Stimulated activated naive CD4-positive, alpha-beta T cell treated with Interleukin-2 at 50 U/mL for 16 hours (primary cell): ENCODE measurements at regions not wholly inside any gene's neighbourhood (a gene's known extent, or its start where the extent isn't known, plus 50 kb on each side); places are given as distances from the start of the nearest gene placed in this dataset.

Experiments
- DNase-seq: peaks from one replicate; lab custom pipeline; 2025; lab: John Stamatoyannopoulos, UW

- DNase-seq, result no peak
Measured at GRCh38 chr6:98146656-98147055, 687.7 kb upstream of the POU3F2 start.

DNA sequence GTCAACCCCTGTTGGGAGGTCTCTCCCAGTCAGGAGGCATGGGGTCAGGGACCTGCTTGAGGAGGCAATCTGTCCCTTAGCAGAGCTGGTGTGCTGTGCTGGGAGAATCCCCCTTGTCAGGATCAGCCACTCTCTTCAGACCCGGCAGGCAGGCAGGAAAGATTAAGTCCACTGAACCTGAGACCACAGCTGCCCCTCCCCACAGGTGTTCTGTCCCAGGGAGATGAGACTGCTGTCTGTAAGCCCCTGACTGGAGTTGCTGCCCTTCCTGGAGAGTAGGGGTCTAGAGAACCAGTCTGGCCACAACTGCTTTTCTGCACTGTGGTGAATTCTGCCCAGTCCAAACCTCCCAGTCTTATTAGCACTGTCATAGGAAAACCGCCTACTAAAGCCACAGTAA lies 677.8 kb upstream of the POU3F2 start:
- DNase-seq, result no peak

GRCh38 chr6:98179606-98180005 lies 654.8 kb upstream of the POU3F2 start:
- no peak for DNase-seq

DNA sequence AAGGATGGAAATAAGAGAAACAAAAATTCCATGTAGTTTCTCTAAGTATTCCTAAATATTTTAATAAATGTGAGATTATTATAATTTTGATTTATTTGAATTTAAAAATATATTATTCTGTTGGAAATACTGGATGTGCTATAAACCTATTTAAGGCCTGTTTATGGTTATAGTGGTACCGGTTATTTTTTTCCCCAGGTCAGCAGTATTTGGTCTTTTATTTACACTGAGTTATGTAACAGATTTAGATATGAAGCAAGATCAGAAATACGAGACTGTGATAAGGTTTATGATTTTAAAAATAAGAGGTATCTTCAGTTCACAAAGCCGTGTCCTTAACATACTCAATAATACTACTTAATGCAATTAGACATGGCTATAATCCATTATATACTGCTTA lies 634.3 kb upstream of the POU3F2 start:
- DNase-seq, result no peak

DNA sequence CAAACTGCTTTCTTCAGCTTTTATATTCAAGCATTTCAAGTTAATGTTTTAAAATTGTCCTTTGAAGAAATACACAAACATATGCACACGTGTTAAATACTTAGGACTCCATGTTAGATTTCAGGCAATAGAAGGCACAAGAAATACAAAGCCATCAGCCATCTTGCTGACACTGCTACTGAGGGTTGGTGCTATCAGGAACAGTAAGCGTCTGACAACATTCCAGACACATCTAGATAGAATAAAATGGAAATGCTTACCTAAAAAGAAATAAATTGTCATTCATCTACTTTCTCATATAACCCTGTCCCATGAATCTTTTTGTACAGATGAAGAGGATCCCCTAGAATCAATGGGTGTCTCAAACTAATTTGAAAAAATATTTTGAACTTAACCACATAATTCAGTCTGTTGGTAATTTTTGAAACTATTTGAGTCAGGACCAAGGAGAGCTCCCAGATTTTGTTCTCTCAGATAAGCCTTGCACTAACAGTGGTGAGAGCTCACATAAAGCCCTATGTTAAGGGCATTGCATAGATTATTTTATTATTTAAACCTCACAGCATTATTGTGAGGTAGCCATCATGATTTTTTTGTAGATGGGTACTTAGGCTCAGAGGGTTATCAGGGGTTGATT lies 631.1 kb upstream of the POU3F2 start:
- DNase-seq, result no peak

DNA sequence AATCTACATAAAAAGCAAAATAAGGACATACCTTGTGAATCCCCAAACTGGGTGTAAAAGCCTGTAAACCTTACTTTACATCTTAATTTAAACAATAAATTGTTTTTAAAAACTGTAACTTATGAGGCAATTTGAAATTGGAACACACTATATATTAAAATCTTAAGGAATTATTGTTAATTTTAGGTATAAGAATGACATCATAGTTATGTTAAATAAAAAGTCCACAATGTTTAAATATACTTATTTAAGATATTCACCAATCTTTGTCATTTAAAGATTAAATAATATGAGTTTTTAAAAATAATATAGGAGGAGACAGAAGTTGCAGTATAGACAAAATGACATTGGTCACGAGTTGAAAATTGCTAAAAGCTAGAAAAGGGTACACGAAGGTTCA lies 621.9 kb upstream of the POU3F2 start:
- DNase-seq, result no peak

DNA sequence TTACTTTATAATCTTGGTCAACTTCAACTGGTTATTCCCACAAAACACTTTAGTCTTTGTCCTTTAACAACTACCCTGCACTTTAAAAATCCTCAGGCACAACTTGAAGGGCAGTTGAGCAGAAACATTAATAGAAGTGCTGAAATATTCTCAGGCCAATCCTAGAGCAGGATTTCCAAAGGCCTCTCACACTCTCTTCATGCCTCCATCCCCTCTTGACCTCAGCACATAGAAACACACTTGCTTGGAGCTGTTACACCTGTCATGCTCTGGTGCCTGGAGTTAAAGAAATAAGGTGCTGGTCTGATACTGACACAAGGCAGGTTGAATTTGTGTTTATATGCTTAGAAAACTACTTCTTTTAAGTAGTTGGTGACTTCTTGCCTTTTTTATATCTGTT lies 618.8 kb upstream of the POU3F2 start:
- DNase-seq, result no peak

- DNase-seq, result no peak
Measured at GRCh38 chr6:98230250-98230649, 604.1 kb upstream of the POU3F2 start.

DNA sequence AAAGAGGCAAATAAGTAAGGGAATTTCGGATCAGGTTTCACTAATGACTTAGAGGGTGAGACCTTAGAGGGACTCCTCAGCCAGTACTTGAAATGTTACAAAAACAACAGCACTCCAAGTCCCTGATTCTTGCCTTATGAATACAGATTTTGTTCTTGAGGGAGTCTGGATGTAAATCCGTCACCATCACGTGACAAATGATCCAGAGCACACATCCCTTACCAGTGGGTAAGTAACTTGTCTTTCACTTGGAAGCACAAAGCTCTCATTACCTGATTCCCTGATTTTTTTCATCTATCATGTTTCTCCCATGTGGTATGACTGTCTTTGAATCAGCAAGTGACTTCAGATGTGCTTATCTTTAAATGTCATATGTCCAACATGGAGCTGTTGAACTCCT lies 595.3 kb upstream of the POU3F2 start:
- no peak for DNase-seq

DNA sequence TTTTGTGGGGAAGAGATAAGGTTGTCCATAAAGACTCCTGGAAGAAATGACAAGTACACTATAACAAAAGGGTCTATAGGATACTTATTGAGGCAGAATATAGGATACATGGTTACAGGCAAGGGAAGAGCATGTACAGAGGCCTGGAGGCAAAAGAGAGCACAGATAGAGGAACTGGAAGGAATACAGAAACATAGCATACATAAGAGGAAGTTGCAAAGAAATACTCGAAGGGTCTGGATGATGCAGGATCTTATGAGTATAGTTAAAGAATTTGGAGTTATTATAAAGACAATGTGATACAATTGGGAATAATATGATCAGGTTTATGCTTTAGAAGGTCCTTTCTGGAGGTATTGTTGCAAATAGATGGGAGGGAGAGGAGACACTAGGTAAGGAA lies 592.7 kb upstream of the POU3F2 start:
- no peak for DNase-seq

- DNase-seq, result no peak
Measured at GRCh38 chr6:98254624-98255023, 579.8 kb upstream of the POU3F2 start.

DNA sequence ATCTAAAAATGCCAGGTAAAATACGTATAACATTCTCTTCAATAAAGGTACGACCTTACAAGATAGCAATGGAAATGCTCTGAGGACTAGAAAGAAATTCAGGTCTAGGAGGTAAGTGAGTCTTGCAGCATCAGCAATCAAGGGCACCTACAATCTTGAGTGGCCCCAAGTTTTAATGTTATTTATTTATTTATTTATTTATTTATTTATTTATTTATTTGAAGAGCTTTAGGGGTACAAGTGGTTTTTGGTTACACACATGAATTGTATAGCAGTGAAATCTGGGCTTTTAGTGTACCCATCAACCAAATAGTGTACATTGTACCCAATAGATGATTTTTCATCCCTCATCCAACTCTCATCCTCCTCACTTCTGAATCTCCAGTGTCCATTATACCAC lies 574.0 kb upstream of the POU3F2 start:
- DNase-seq, result no peak

DNA sequence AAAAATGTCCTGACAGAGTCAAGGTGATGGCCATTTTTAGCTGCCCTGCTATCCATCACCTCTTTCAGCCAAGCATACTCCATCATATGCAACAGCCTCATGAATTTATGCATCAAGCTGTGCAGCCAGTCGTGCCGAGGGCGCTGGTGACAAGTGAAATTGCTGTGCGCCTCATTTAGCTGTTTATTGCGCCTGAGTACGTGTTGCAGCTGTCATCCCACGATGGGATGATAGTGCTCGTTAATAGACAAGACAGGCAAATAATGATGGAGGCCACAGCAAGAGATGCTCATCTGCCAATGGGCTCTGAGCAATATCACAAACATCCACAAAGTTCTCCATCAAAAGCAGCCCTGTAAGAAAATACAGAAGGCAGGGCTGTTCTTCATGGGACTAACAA lies 562.3 kb upstream of the POU3F2 start:
- DNase-seq, result no peak

DNA sequence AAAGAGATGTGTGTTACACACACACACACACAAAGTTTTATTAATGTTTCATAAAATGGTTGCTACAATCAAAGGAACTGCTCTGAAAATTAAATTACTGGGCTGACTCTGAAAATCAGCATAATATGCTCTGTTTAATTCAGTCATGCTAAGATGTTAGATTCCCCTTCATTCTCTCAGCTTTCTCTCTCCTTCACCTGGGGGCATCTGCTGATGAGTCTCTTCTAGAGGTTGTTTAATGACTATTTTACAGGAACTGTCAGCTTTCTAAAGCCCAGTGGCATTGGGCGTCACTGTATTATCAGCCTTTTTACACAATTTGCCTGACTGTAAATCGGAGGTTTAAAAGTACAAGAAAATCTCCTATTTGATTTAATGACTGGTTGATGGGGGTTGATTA lies 559.7 kb upstream of the POU3F2 start:
- DNase-seq, result no peak

- no peak for DNase-seq
Measured at GRCh38 chr6:98280492-98280891, 553.9 kb upstream of the POU3F2 start.

DNA sequence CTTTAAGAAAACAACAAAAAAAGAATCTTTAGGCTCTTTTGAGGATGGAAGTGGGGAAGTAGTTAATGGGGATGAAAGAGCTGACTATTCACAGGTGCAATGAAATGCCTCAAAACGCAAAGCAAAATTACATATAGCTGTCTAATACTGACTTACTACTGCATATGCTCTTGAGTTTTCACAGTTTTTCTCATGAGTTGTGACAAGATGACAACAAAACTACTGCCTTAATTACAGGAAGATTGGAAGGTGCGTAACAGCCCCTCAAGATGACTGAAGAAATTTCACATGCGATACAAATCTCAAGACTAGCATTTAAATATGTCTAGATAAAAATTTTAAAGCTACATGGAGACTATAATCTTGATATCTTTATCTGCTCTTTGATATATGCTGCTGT lies 547.8 kb upstream of the POU3F2 start:
- no peak for DNase-seq

DNA sequence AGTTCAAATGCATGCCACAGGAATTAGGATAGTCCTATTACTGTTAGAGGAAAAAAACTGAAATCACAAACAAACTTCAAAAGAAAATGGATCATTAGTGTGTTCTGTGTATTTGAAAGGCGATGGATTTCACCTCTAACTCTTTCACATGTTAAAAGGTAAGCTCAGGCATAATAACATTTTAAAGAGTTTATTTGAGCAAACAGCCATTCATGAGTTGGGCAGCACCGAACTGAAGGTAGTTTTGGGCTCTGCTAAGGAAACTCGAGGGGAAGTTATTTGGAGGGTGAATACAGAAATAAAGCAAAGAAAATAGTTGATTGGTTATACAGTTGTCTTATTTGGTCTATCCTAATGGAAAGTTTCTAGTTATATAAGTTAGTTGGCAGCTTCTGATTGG lies 546.5 kb upstream of the POU3F2 start:
- DNase-seq, result no peak

GRCh38 chr6:98292810-98293209 lies 541.6 kb upstream of the POU3F2 start:
- no peak for DNase-seq

- DNase-seq, result no peak
Measured at GRCh38 chr6:98295515-98296175, 538.7 kb upstream of the POU3F2 start.

GRCh38 chr6:98308564-98308963 lies 525.8 kb upstream of the POU3F2 start:
- DNase-seq, result no peak

GRCh38 chr6:98310443-98310842 lies 523.9 kb upstream of the POU3F2 start:
- DNase-seq, result no peak

- no peak for DNase-seq
Measured at GRCh38 chr6:98323605-98324004, 510.8 kb upstream of the POU3F2 start.

DNA sequence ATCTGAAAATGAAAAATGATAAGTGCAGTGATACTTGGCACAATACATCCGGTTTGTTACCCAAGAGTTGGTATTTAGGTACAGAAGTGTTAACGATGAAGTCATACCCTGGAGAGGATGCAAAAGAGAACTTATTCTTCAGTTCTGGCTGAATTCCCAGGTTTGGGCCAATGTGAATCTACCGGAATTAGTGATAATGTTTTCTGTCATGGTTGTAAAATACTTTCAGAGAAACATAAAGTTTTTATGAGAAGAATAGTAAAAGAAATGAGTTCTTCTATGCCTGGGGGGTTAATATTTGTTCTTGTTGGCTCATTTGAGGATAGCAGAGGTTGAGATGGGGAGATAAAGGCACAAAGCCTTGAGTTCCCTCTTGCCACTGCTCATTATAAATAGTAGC lies 509.9 kb upstream of the POU3F2 start:
- no peak for DNase-seq

DNA sequence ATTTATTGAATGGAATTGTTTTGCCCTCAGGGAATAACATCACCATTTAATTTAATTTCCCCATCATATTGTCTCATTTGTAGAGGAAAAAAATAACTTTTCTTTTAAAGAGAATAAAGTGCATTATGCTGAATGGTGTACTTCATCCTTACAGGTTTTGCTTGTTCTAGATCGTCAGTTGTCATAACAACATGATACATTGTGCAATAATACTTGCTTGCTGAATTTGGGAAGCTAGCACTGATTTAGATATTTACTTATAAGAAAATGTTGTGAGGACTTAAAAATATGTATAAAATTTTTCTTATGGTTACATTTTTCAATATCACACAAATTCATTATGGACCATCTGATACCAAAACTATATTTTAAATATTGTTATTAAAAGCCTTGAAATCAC lies 509.0 kb upstream of the POU3F2 start:
- DNase-seq, result no peak
